ENCODE measurements at regions not wholly inside any gene's neighbourhood (a gene's known extent, or its start where the extent isn't known, plus 50 kb on each side); places are given as distances from the start of the nearest gene placed in this dataset.

DNA sequence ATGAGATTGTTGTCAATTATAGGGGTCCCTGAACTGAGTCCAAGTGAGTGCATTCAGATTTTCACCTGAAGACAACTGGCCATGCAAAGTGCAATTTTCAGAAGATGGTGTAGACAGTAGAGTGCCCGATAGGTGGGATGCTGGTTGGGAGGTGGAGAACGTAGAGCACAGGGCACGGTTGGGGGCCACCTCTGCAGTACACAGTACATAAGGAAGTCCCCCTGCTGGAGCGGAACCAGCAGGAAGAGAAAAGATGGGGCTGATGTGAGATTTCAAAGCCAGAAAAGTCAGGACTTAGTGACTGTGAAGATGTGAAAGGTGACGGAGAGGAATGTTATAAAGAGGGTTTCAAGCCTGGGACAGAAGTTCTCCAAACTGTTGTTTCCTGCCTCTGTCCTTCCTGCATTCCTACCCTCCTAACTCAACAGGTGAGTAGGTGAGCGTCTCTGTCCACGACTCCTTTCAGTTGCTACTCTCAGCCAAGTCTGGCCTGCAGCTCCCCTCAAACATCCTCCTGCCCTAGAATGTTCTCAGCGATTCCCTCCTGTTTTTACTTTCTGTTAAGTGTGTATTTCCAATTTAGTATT, 330.8 kb downstream of the PRL start:
- H3K4me3 ChIP-seq (ENCODE audit: low read length): no peak overlapping the region
- TF ChIP-seq, protein P1, sequence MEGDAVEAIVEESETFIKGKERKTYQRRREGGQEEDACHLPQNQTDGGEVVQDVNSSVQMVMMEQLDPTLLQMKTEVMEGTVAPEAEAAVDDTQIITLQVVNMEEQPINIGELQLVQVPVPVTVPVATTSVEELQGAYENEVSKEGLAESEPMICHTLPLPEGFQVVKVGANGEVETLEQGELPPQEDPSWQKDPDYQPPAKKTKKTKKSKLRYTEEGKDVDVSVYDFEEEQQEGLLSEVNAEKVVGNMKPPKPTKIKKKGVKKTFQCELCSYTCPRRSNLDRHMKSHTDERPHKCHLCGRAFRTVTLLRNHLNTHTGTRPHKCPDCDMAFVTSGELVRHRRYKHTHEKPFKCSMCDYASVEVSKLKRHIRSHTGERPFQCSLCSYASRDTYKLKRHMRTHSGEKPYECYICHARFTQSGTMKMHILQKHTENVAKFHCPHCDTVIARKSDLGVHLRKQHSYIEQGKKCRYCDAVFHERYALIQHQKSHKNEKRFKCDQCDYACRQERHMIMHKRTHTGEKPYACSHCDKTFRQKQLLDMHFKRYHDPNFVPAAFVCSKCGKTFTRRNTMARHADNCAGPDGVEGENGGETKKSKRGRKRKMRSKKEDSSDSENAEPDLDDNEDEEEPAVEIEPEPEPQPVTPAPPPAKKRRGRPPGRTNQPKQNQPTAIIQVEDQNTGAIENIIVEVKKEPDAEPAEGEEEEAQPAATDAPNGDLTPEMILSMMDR (IDR thresholded peaks at IDR 0.05; ENCODE audit: insufficient read depth, low read depth, low read length, missing control alignments): no peak
- DNase-seq (ENCODE audit: low read depth): no peak

DNA sequence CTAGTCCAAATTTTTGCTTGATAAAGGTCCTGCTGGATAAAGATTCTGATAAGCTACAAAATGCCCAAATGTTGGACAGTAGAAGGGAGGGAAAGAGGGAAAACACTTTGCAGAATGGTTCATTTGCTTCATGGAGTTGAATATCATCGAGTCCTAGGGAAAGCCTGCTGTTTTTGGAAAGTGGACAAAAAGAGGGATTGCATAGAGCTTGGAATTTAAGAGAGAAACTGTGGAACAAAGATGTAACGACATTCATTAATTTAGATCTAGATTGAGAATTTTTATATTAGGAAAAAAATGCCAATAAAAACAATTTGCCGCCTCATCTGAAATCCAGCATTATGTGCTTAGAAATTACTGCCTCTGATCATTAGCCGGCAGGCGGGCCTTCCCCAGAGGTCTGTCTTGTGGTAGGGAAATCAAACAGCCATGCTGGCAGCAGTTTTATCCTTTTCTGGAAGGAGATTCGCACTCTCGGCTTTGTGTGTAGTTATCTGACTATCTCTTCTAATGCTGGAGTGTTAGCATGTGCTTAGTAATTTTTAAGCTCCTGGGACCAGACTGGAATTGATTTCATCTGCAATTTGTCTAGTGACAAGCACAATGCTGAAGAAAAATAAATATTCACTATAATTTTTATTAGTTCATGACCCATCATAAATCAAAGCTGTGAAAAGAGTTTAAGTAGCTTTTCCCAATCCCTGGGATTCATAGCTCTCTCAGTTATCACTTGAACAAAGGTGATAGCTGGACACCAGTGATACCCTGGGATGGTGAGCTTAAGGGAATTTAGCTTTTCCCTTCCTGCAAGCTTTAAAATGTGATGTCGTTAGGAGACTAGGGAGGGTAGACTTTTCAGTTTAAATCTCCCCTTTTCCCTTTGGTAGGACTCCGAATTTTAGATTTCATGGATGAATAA, 329.5 kb downstream of the PRL start:
- DNase-seq (ENCODE audit: low read depth): no peak
- no peak overlapping the region for H3K4me3 ChIP-seq (ENCODE audit: low read length)
- TF ChIP-seq, protein P1 (IDR thresholded peaks at IDR 0.05; ENCODE audit: insufficient read depth, low read depth, low read length, missing control alignments): no peak

DNA sequence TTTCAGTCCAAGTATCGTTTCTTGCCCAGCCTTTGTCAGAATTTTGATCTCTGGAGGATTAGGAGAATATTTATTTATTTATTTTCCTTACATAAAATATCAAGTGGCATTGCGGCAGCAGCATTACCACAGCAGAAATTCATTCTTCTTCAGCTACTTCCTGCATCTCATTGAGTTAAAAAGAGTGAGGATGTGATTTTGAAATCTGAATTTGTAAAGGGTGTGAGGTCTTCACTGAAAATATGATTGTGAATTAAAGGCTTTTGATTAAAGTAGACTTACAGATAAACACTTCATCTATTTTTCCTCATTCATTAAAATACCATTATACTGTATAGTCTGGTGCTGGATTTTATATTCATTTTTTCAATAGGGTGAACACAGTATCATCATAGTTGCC, 328.4 kb downstream of the PRL start:
- DNase-seq (ENCODE audit: low read depth): no peak
- no peak overlapping the region for H3K4me3 ChIP-seq (ENCODE audit: low read length)
- TF ChIP-seq, protein P1 (IDR thresholded peaks at IDR 0.05; ENCODE audit: insufficient read depth, low read depth, low read length, missing control alignments): no peak

DNA sequence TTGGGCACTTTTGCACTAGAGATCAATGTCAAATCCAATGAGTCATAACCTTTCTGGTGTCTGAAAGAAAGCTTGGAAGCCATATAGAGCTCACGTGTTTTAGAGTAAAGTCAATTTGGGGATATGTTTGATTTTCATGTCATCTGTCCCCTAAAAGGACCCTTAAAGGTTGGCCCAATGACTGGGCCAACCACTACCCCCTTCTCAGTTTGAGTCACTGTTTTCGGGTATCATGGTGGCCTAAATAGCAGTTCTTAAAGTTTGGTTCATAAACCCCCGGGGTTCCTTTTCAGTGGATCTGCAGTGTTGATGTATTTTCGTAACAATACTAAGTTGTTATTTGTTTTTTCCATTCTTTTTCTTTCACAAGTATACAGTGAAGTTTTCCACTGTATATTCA, 327.6 kb downstream of the PRL start:
- H3K4me3 ChIP-seq (ENCODE audit: low read length): no peak overlapping the region
- no peak for DNase-seq (ENCODE audit: low read depth)
- TF ChIP-seq, protein P1 (IDR thresholded peaks at IDR 0.05; ENCODE audit: insufficient read depth, low read depth, low read length, missing control alignments): no peak

DNA sequence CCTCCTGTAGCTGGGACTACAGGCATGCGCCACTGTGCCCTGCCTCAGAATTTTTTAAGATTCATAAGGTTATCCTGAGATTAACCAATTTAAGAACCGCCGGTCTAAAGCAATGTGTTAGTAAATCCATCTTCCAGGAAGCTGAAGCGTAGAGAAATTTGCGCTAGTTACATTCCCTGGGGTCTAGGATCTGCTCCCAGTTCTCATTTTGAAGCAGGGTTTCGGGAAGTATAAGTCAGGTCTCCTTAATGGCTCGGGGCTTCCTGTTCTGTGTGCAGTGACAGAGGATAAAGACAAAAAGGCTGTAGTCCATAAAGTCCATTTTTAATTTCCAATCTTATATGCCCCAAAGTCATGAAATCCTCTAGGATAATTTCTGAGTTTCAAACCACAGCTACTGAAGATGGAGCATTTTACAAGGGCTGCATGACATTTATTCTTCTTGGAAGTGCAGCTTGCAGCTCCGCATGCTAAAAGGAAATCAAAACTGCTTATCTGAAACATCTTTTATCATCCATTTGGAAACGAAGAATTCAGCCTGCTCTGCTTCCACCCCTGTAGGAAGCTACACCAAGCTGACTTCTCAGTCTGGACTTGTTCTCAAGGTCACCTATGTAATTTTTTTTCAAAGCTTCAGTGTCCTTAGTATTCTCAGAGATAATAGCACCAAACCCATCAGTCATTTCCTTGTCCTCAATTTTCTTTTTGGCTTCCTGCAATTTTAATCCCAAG, 326.1 kb downstream of the PRL start:
- TF ChIP-seq, protein P1 (IDR thresholded peaks at IDR 0.05; ENCODE audit: insufficient read depth, low read depth, low read length, missing control alignments): no peak
- H3K4me3 ChIP-seq (ENCODE audit: low read length): no peak overlapping the region
- no peak for DNase-seq (ENCODE audit: low read depth)

DNA sequence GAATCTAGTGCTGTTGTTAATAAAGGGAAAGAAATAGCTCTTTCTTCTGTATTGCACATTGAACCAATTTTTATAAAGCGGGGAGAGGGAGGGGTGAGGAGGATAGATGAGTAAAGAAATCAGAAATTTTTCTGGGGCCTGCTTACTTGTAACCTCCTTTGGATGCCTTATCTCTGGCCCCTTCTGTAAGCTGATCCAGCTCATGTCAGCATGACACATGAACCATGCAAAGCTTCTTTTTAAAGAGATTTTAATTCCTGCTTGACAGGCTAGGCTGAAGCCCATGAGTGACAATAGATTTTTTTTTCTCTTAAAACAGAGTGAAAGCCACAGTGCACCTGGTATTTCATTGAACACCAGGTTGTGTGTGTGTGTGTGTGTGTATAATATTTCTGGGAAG, 325.3 kb downstream of the PRL start:
- H3K4me3 ChIP-seq (ENCODE audit: low read length): no peak overlapping the region
- DNase-seq (ENCODE audit: low read depth): peak; percentile 8
- TF ChIP-seq, protein P1 (IDR thresholded peaks at IDR 0.05; ENCODE audit: insufficient read depth, low read depth, low read length, missing control alignments): no peak
